SK-MEL-5 (cell line): ENCODE measurements at regions not wholly inside any gene's neighbourhood (a gene's known extent, or its start where the extent isn't known, plus 50 kb on each side); places are given as distances from the start of the nearest gene placed in this dataset.

Experiments
- DNase-seq: peaks from one replicate; pipeline ENCODE4 v3.0.0-alpha.2; 2016; ENCODE audit warnings: low read depth, low spot score
- in situ Hi-C: cut with HindIII; loops from 2 replicates; pipeline ENCODE4 v1.10.0; 2016; ENCODE audit warnings: low sequenced_read_pairs, high pct_unique_total_duplicates, low pct_unique_long_range_greater_than_20kb

- no peak for DNase-seq
- in situ Hi-C loops, result no loop called here
These were observed 65.5 kb upstream of the DRD2 start for GRCh38 chr11:113540416-113541330.

- DNase-seq, result no peak
- in situ Hi-C loops, result no loop called here
These were observed 63.5 kb upstream of the DRD2 start for GRCh38 chr11:113538451-113539412.

GRCh38 chr11:113534625-113535024, 59.4 kb upstream of the DRD2 start:
- no peak for DNase-seq
- in situ Hi-C loops, result no loop called here

- in situ Hi-C loops, result no loop called here
- DNase-seq, result no peak
These were observed 58.2 kb upstream of the DRD2 start for GRCh38 chr11:113533425-113533698.

GRCh38 chr11:113532697-113533424, 57.7 kb upstream of the DRD2 start:
- in situ Hi-C loops, result no loop called here
- DNase-seq, result peak; percentile 69

GRCh38 chr11:113531575-113532451, 56.6 kb upstream of the DRD2 start:
- DNase-seq, result no peak
- in situ Hi-C loops, result no loop called here

- in situ Hi-C loops, result no loop called here
These were observed 55.9 kb upstream of the DRD2 start for GRCh38 chr11:113531083-113531482.

GRCh38 chr11:113529606-113530005, 54.4 kb upstream of the DRD2 start:
- in situ Hi-C loops, result no loop called here
- no peak for DNase-seq

More at GRCh38 chr11:113531083-113531482, 55.9 kb upstream of the DRD2 start:
- no peak for DNase-seq

- in situ Hi-C loops, result no loop called here
- no peak for DNase-seq
These were observed 53.8 kb upstream of the DRD2 start for GRCh38 chr11:113528982-113529381.

- in situ Hi-C loops, result no loop called here
- DNase-seq, result no peak
These were observed 51.3 kb upstream of the DRD2 start for GRCh38 chr11:113526521-113526920.
